RWPE2 (cell line): ENCODE measurements at regions not wholly inside any gene's neighbourhood (a gene's known extent, or its start where the extent isn't known, plus 50 kb on each side); places are given as distances from the start of the nearest gene placed in this dataset.

Experiments
- ATAC-seq: fragments of 200-7000 bp; cut with Tn5 transposase; 3 replicates; pipeline ENCODE4 v1.9.1; 2021; ENCODE audit warnings: low read depth
- DNase-seq: peaks from one replicate; pipeline ENCODE4 v3.0.0-alpha.2; 2020; ENCODE audit warnings: low spot score
- H3K27ac ChIP-seq: fragments of 450-650 bp; 2 replicates; pipeline ENCODE4 v1.5.1; 2017; ENCODE audit warnings: mild to moderate bottlenecking; ENCODE audit not compliant: poor library complexity, severe bottlenecking
- H3K27me3 ChIP-seq: fragments of 250-450 bp; sonication (Bioruptor Pico); 2 replicates; pipeline ENCODE4 v1.5.1; 2021; ENCODE audit warnings: mild to moderate bottlenecking, moderate library complexity; ENCODE audit not compliant: insufficient read depth, poor library complexity, severe bottlenecking
- H3K36me3 ChIP-seq: fragments of 250-450 bp; sonication (Bioruptor Pico); 2 replicates; pipeline ENCODE4 v1.5.1; 2020; ENCODE audit warnings: low read depth, mild to moderate bottlenecking, moderate library complexity
- H3K4me1 ChIP-seq: fragments of 250-450 bp; sonication (Bioruptor Pico); 2 replicates; pipeline ENCODE4 v1.5.1; 2021; ENCODE audit warnings: mild to moderate bottlenecking, moderate library complexity; ENCODE audit not compliant: insufficient read depth, poor library complexity, severe bottlenecking
- H3K4me3 ChIP-seq: fragments of 250-450 bp; sonication (Bioruptor Pico); 2 replicates; pipeline ENCODE4 v1.5.1; 2021; ENCODE audit warnings: mild to moderate bottlenecking, moderate library complexity; ENCODE audit not compliant: severe bottlenecking
- H3K9me3 ChIP-seq: fragments of 250-450 bp; sonication (Bioruptor Pico); 2 replicates; pipeline ENCODE4 v1.5.1; 2021; ENCODE audit warnings: mild to moderate bottlenecking, moderate library complexity; ENCODE audit not compliant: severe bottlenecking
- TF ChIP-seq, protein P1 (sequence below): fragments of 450-650 bp; IDR thresholded peaks from one replicate; pipeline ENCODE4 v1.5.1; 2017; ENCODE audit warnings: mild to moderate bottlenecking, moderate library complexity; ENCODE audit not compliant: poor library complexity, severe bottlenecking

DNA sequence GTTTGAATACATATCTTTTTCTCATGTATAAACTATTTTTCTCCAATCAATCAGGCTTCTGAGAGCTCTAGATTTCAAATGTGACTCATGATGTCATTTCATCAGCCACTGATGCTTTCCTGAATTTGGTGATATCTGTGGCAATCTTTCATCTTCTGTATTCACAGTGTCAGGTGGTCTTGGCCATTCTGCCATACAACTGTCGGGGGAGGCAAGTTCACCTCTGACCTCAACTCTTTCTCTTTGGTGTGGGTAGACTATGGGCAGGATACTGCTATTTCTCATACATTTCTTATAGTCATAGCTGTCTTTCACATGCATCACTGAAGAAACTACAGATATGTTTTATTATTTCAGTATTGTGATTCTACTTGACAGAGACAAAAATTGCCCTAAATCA lies 414.1 kb upstream of the MEF2C start:
- no peaks in the 10 kb centered on the region for H3K27me3 ChIP-seq
- H3K27ac ChIP-seq, result no peak overlapping the region
- H3K36me3 ChIP-seq, result no peaks in the 10 kb centered on the region
- H3K4me1 ChIP-seq, result peaks cover 5% of the 10 kb centered on the region
- no peak overlapping the region for H3K4me3 ChIP-seq
- TF ChIP-seq, protein P1, sequence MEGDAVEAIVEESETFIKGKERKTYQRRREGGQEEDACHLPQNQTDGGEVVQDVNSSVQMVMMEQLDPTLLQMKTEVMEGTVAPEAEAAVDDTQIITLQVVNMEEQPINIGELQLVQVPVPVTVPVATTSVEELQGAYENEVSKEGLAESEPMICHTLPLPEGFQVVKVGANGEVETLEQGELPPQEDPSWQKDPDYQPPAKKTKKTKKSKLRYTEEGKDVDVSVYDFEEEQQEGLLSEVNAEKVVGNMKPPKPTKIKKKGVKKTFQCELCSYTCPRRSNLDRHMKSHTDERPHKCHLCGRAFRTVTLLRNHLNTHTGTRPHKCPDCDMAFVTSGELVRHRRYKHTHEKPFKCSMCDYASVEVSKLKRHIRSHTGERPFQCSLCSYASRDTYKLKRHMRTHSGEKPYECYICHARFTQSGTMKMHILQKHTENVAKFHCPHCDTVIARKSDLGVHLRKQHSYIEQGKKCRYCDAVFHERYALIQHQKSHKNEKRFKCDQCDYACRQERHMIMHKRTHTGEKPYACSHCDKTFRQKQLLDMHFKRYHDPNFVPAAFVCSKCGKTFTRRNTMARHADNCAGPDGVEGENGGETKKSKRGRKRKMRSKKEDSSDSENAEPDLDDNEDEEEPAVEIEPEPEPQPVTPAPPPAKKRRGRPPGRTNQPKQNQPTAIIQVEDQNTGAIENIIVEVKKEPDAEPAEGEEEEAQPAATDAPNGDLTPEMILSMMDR, result no peak
- no peak for DNase-seq
- no peak for ATAC-seq
- no peaks in the 10 kb centered on the region for H3K9me3 ChIP-seq

DNA sequence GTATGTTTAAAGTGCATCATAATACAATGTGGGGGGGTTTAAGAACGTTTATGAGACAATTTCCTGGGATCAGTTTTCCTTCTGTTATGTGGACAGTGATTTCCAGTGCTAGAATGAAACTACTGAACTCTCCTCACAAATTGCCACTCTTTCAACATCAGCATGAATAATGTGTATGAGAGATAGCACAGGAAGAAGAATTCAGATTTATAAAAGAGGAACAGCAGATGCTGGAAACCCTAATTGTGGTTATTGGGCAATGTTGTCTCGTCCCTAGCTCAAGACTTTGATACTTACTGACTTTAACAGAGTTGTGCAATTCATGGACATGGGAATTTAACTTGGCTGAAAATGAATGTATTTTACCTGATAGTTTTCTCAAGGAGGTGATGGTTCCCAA lies 410.8 kb upstream of the MEF2C start:
- TF ChIP-seq, protein P1, result no peak
- no peaks in the 10 kb centered on the region for H3K27me3 ChIP-seq
- DNase-seq, result no peak
- no peak; the same call in 2 of the 3 replicates for ATAC-seq
- no peak overlapping the region for H3K4me3 ChIP-seq
- no peaks in the 10 kb centered on the region for H3K9me3 ChIP-seq
- H3K36me3 ChIP-seq, result no peaks in the 10 kb centered on the region
- no peaks in the 10 kb centered on the region for H3K4me1 ChIP-seq
- no peak overlapping the region for H3K27ac ChIP-seq

DNA sequence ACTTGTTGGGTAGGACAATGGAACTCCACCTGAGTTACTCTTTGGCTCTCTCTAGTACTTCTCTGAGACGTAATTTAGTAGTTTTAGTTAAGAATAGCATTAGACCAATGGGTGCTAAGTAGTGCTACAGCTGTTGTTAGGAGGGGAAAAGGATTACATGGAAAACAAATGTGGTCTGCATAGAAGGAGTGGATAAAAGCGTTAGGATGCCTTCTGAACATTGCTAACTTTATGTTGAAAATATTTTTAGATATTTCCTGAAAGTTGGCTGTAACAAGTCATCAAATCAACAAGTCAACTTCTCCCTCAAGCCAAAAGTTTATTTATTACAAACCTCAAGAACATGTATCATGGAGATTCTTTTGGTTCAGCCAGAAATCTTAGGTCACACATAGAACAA lies 409.5 kb upstream of the MEF2C start:
- H3K27me3 ChIP-seq, result no peaks in the 10 kb centered on the region
- no peak overlapping the region for H3K4me3 ChIP-seq
- H3K9me3 ChIP-seq, result no peaks in the 10 kb centered on the region
- H3K36me3 ChIP-seq, result no peaks in the 10 kb centered on the region
- DNase-seq (no peak), ATAC-seq (no peak)
- TF ChIP-seq, protein P1, result no peak
- H3K27ac ChIP-seq, result no peak overlapping the region
- H3K4me1 ChIP-seq, result no peaks in the 10 kb centered on the region

DNA sequence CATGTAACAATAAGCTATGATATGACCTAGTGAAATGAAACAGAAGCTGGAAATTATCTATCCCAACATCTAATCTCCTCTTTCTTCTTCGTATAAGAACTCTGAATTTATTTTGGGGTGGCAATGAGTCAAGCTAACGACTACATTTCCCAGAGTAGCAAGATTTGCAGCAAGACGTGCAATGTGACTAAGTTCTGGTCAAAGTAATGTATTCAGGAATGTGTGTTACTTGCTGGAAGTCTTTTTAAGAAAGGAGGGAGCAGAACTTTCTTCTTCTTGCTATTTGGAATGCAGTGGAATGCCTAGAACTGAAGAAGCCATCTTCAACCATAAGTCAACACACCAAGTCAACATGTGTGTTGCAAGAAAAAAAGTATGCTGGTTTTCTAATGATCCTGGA lies 406.6 kb upstream of the MEF2C start:
- H3K27me3 ChIP-seq, result no peaks in the 10 kb centered on the region
- H3K9me3 ChIP-seq, result no peaks in the 10 kb centered on the region
- no peak overlapping the region for H3K27ac ChIP-seq
- TF ChIP-seq, protein P1, result no peak
- DNase-seq, result no peak
- ATAC-seq, result no peak; the same call in 2 of the 3 replicates
- no peaks in the 10 kb centered on the region for H3K36me3 ChIP-seq
- H3K4me3 ChIP-seq, result no peak overlapping the region
- no peaks in the 10 kb centered on the region for H3K4me1 ChIP-seq

DNA sequence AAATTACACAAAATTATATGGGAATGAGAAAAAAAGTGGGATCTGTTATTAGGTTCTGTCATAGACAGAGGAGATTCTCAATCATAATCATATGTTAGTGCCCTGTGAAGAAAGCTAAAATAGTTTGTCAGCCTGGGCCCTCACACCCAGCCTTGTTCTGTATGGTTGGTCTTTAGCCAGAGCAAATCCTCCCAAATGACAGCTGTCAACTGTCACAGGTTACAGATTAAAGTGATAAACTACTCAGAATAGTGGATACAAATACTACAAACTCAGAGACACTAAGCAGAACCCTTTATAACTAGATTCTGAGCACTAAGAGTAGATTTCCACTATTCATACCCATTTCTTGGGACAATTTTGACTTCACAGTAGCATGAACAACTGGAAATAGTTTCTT lies 405.0 kb upstream of the MEF2C start:
- peaks cover 9% of the 10 kb centered on the region for H3K4me1 ChIP-seq
- ATAC-seq, result no peak
- H3K4me3 ChIP-seq, result no peak overlapping the region
- no peaks in the 10 kb centered on the region for H3K27me3 ChIP-seq
- DNase-seq, result no peak
- no peak overlapping the region for H3K27ac ChIP-seq
- TF ChIP-seq, protein P1, result no peak
- no peaks in the 10 kb centered on the region for H3K36me3 ChIP-seq
- H3K9me3 ChIP-seq, result no peaks in the 10 kb centered on the region
